ENCODE measurements at regions not wholly inside any gene's neighbourhood (a gene's known extent, or its start where the extent isn't known, plus 50 kb on each side); places are given as distances from the start of the nearest gene placed in this dataset.

DNA sequence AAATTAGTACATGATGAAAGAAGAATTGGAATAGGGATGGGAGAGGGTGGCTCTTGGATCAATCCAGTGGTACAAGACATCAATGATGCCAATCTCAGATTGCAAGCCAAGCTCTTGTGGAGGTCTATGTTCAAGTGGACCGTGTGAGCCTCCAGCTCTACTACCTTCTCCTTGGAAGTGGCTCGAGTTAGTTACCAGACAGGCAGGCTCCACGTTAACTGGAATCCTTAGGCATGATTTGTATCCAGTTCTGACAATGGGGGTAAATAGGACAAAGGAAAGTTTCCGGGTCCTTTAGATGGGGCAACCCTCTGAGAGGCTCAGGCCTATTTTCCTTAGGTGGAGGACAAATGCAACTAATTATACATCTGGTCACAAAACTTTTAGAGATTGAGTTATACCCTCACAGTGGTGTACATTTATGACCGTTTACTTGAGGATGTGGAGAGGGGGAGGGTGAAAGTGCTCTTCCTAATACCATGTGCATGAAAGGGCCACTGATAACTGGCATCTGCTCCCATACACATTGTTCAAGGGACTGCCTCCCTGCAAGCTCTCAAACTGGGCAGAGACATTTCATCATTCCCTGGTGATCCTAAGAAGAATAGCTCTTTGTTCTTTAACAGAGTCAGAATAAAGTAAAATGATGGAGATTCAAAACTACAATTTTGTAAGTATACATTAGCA, 180.2 kb downstream of the SOCS6 start:
- TF ChIP-seq, protein P1, sequence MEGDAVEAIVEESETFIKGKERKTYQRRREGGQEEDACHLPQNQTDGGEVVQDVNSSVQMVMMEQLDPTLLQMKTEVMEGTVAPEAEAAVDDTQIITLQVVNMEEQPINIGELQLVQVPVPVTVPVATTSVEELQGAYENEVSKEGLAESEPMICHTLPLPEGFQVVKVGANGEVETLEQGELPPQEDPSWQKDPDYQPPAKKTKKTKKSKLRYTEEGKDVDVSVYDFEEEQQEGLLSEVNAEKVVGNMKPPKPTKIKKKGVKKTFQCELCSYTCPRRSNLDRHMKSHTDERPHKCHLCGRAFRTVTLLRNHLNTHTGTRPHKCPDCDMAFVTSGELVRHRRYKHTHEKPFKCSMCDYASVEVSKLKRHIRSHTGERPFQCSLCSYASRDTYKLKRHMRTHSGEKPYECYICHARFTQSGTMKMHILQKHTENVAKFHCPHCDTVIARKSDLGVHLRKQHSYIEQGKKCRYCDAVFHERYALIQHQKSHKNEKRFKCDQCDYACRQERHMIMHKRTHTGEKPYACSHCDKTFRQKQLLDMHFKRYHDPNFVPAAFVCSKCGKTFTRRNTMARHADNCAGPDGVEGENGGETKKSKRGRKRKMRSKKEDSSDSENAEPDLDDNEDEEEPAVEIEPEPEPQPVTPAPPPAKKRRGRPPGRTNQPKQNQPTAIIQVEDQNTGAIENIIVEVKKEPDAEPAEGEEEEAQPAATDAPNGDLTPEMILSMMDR (IDR thresholded peaks at IDR 0.05), result no peak
- no peak for TF ChIP-seq POLR2A (IDR thresholded peaks at IDR 0.05)
